Left lung (tissue), 4 donors: ENCODE measurements at regions not wholly inside any gene's neighbourhood (a gene's known extent, or its start where the extent isn't known, plus 50 kb on each side); places are given as distances from the start of the nearest gene placed in this dataset.

ENCODE experiments used
- ATAC-seq: fragments of 200-7000 bp; cut with Tn5 transposase; one replicate; pipeline ENCODE4 v1.9.1; 2020; ENCODE audit warnings: moderate library complexity
- DNase-seq, 4 donors: peaks; one replicate each; pipeline ENCODE4 v3.0.0-alpha.2; 2013 to 2020
- H3K27ac ChIP-seq, 2 donors: fragments of 200-600 bp; sonication (generic) in 1 of 2; one replicate each; pipeline versions ENCODE4 v1.5.0 to v1.8.0; 2020 to 2021
- H3K27me3 ChIP-seq, 2 donors: fragments of 200-600 bp; sonication (generic) in 1 of 2; one replicate each; pipeline versions ENCODE4 v1.5.0 to v1.8.0; 2020 to 2021
- H3K36me3 ChIP-seq, 2 donors: fragments of 200-600 bp; sonication (generic) in 1 of 2; one replicate each; pipeline versions ENCODE4 v1.5.0 to v1.8.0; 2020 to 2021
- H3K4me1 ChIP-seq, 2 donors: fragments of 200-600 bp; one replicate each; pipeline ENCODE4 v1.8.0; 2021
- H3K4me3 ChIP-seq, 2 donors: fragments of 200-600 bp; sonication (generic) in 1 of 2; one replicate each; pipeline versions ENCODE4 v1.5.0 to v1.8.0; 2020 to 2021; ENCODE audit warnings: mild to moderate bottlenecking in 1 of 2
- H3K9me3 ChIP-seq, 2 donors: fragments of 200-600 bp; sonication (generic) in 1 of 2; one replicate each; pipeline versions ENCODE4 v1.5.0 to v1.8.0; 2020 to 2021
- CTCF ChIP-seq, 2 donors: fragments of 200-600 bp; sonication (generic) in 1 of 2; IDR thresholded peaks; one replicate each; pipeline versions ENCODE4 v1.5.0 to v1.8.0; 2021; ENCODE audit warnings: antibody characterized with exemption in 2 of 2
- intact Hi-C, 2 donors: fragments of 100-400 bp; cut with DNase I; formaldehyde crosslinking; loops; one replicate each; pipeline versions ENCODE4 v1.11.2 to v1.14.2; 2022
- donor health status: DM: no; HTN: yes; CAD: no.
- donor health status: DM: no; HTN: no; CAD: no.

GRCh38 chr1:72759486-72759885, 477.1 kb upstream of the NEGR1 start:
- Histone ChIP-seq H3K27ac (no peak overlapping the region), H3K27me3 (no peaks in the 10 kb centered on the region), H3K4me1 (no peaks in the 10 kb centered on the region), H3K36me3 (no peaks in the 10 kb centered on the region), H3K4me3 (no peak overlapping the region), H3K9me3 (peaks cover 0 to 7% of the 10 kb centered on the region in 2 donors)
- DNase-seq (no peak), ATAC-seq (no peak)
- intact Hi-C loops: no loop called here
- TF ChIP-seq CTCF (IDR thresholded peaks at IDR 0.05): no peak

GRCh38 chr1:72757843-72758242, 475.5 kb upstream of the NEGR1 start:
- H3K36me3 ChIP-seq: no peaks in the 10 kb centered on the region
- H3K27me3 ChIP-seq: no peaks in the 10 kb centered on the region
- H3K4me3 ChIP-seq: no peak overlapping the region
- DNase-seq (no peak), ATAC-seq (no peak)
- peaks cover 0 to 7% of the 10 kb centered on the region in 2 donors for H3K9me3 ChIP-seq
- H3K4me1 ChIP-seq: no peaks in the 10 kb centered on the region
- intact Hi-C loops: no loop called here
- H3K27ac ChIP-seq: no peak overlapping the region
- TF ChIP-seq CTCF (IDR thresholded peaks at IDR 0.05): no peak

GRCh38 chr1:72745413-72745812, 463.1 kb upstream of the NEGR1 start:
- Histone ChIP-seq H3K27me3 (no peaks in the 10 kb centered on the region), H3K27ac (no peak overlapping the region), H3K9me3 (no peaks in the 10 kb centered on the region), H3K36me3 (no peaks in the 10 kb centered on the region), H3K4me3 (no peak overlapping the region), H3K4me1 (no peaks in the 10 kb centered on the region)
- DNase-seq: no peak
- TF ChIP-seq CTCF (IDR thresholded peaks at IDR 0.05): no peak
- ATAC-seq: no peak
- intact Hi-C loops: no loop called here

GRCh38 chr1:72734415-72734814, 452.1 kb upstream of the NEGR1 start:
- Histone ChIP-seq H3K27ac (no peak overlapping the region), H3K4me1 (no peaks in the 10 kb centered on the region), H3K27me3 (no peaks in the 10 kb centered on the region), H3K36me3 (no peaks in the 10 kb centered on the region), H3K9me3 (peaks cover 0 to 13% of the 10 kb centered on the region in 2 donors), H3K4me3 (no peak overlapping the region)
- intact Hi-C loops: no loop called here
- DNase-seq: no peak
- no peak for TF ChIP-seq CTCF (IDR thresholded peaks at IDR 0.05)
- ATAC-seq: no peak

- ATAC-seq: no peak
- H3K9me3 ChIP-seq: peaks cover 0 to 5% of the 10 kb centered on the region in 2 donors
- intact Hi-C loops: no loop called here
Observed at GRCh38 chr1:72724951-72725861, 442.9 kb upstream of the NEGR1 start.

More at GRCh38 chr1:72724951-72725861, 442.9 kb upstream of the NEGR1 start:
- Histone ChIP-seq H3K27ac (no peak overlapping the region), H3K4me3 (no peak overlapping the region), H3K4me1 (no peaks in the 10 kb centered on the region), H3K27me3 (no peaks in the 10 kb centered on the region), H3K36me3 (no peaks in the 10 kb centered on the region)
- no peak for TF ChIP-seq CTCF (IDR thresholded peaks at IDR 0.05)
- peak in 1 of 4 donors; percentile 42 for DNase-seq
